DOHH2 (cell line): ENCODE measurements at regions not wholly inside any gene's neighbourhood (a gene's known extent, or its start where the extent isn't known, plus 50 kb on each side); places are given as distances from the start of the nearest gene placed in this dataset.

Experiments
- EZH2phosphoT487 ChIP-seq: fragments of 200-600 bp; sonication (generic); IDR thresholded peaks from 2 replicates; pipeline ENCODE4 v1.6.1; 2017; ENCODE audit warnings: borderline replicate concordance, mild to moderate bottlenecking, antibody characterized with exemption, low read length, moderate library complexity, mixed read lengths
- TF ChIP-seq, protein P1 (sequence below): fragments of 200-600 bp; sonication (generic); IDR thresholded peaks from one replicate; pipeline ENCODE4 v1.5.1; 2014; ENCODE audit warnings: antibody characterized with exemption, mild to moderate bottlenecking, low read depth, low read length; ENCODE audit not compliant: poor library complexity, severe bottlenecking

DNA sequence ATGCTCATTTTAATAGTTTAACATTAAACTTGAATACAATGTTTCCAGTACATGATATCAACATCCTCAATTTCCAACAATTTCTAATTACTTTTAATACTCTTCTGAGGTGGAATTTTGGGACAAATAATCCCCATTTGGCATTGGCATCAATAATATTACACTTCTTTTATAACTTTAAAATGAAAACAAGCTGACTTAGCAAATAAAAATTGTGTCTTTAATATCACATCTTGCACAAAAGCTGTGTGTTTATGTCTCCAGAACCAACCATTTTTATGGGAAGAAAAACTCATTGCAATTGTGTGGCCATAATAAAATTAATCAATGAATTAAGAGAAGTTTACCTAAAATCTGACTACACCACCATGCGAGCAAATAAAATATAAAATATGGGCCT lies 2552.6 kb downstream of the PCDH7 start:
- TF ChIP-seq, protein P1, sequence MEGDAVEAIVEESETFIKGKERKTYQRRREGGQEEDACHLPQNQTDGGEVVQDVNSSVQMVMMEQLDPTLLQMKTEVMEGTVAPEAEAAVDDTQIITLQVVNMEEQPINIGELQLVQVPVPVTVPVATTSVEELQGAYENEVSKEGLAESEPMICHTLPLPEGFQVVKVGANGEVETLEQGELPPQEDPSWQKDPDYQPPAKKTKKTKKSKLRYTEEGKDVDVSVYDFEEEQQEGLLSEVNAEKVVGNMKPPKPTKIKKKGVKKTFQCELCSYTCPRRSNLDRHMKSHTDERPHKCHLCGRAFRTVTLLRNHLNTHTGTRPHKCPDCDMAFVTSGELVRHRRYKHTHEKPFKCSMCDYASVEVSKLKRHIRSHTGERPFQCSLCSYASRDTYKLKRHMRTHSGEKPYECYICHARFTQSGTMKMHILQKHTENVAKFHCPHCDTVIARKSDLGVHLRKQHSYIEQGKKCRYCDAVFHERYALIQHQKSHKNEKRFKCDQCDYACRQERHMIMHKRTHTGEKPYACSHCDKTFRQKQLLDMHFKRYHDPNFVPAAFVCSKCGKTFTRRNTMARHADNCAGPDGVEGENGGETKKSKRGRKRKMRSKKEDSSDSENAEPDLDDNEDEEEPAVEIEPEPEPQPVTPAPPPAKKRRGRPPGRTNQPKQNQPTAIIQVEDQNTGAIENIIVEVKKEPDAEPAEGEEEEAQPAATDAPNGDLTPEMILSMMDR = no peak
- TF ChIP-seq EZH2phosphoT487 = no peak
